Nephron progenitor cell (in vitro differentiated cells): ENCODE measurements at regions not wholly inside any gene's neighbourhood (a gene's known extent, or its start where the extent isn't known, plus 50 kb on each side); places are given as distances from the start of the nearest gene placed in this dataset.

Source experiments
- DNase-seq: peaks from one replicate; pipeline ENCODE4 v3.0.0; 2021
- H3K27ac Mint-ChIP-seq: 2 replicates; pipeline ENCODE4 v1.8.0; 2021; ENCODE audit warnings: mild to moderate bottlenecking, moderate library complexity, mixed read lengths
- H3K27me3 Mint-ChIP-seq: 2 replicates; pipeline ENCODE4 v1.8.0; 2021; ENCODE audit warnings: mild to moderate bottlenecking, low read depth, mixed read lengths; ENCODE audit not compliant: poor library complexity
- H3K36me3 Mint-ChIP-seq: 2 replicates; pipeline ENCODE4 v1.8.0; 2021; ENCODE audit warnings: low read depth, mixed read lengths
- H3K4me1 Mint-ChIP-seq: 2 replicates; pipeline ENCODE4 v1.8.0; 2021; ENCODE audit warnings: mixed read lengths
- H3K4me3 Mint-ChIP-seq: 2 replicates; pipeline ENCODE4 v1.8.0; 2021; ENCODE audit warnings: mild to moderate bottlenecking, moderate library complexity, mixed read lengths
- H3K9me3 Mint-ChIP-seq: 2 replicates; pipeline ENCODE4 v1.8.0; 2021; ENCODE audit warnings: mild to moderate bottlenecking, moderate library complexity, mixed read lengths
- CTCF ChIP-seq: fragments of 200-600 bp; sonication (generic); IDR thresholded peaks from 2 replicates; pipeline ENCODE4 v1.5.0; 2021; ENCODE audit warnings: antibody characterized with exemption

GRCh38 chr7:91771394-91771793, 109.1 kb downstream of the MTERF1 start:
- Mint-ChIP-seq H3K4me3 (no peak overlapping the region), H3K36me3 (no peaks in the 10 kb centered on the region), H3K9me3 (peaks cover 3% of the 10 kb centered on the region), H3K27ac (no peak overlapping the region), H3K27me3 (no peaks in the 10 kb centered on the region), H3K4me1 (no peaks in the 10 kb centered on the region)
- TF ChIP-seq CTCF = no peak
- no peak for DNase-seq

GRCh38 chr7:91771921-91772815, 108.3 kb downstream of the MTERF1 start:
- Mint-ChIP-seq H3K36me3 (no peaks in the 10 kb centered on the region), H3K27me3 (no peaks in the 10 kb centered on the region), H3K4me3 (no peak overlapping the region), H3K9me3 (no peaks in the 10 kb centered on the region), H3K27ac (no peak overlapping the region), H3K4me1 (no peaks in the 10 kb centered on the region)
- no peak for TF ChIP-seq CTCF
- no peak for DNase-seq

GRCh38 chr7:91776171-91776570, 104.3 kb downstream of the MTERF1 start:
- DNase-seq = no peak
- H3K36me3 Mint-ChIP-seq = no peaks in the 10 kb centered on the region
- H3K27ac Mint-ChIP-seq = no peak overlapping the region
- H3K27me3 Mint-ChIP-seq = no peaks in the 10 kb centered on the region
- no peaks in the 10 kb centered on the region for H3K4me1 Mint-ChIP-seq
- no peak for TF ChIP-seq CTCF
- H3K4me3 Mint-ChIP-seq = no peak overlapping the region
- no peaks in the 10 kb centered on the region for H3K9me3 Mint-ChIP-seq

- DNase-seq = no peak
- no peaks in the 10 kb centered on the region for H3K9me3 Mint-ChIP-seq
- no peaks in the 10 kb centered on the region for H3K4me1 Mint-ChIP-seq
- H3K36me3 Mint-ChIP-seq = no peaks in the 10 kb centered on the region
- no peaks in the 10 kb centered on the region for H3K27me3 Mint-ChIP-seq
- TF ChIP-seq CTCF = no peak
- H3K4me3 Mint-ChIP-seq = no peak overlapping the region
- no peak overlapping the region for H3K27ac Mint-ChIP-seq
Measured at GRCh38 chr7:91777522-91777921, 103.0 kb downstream of the MTERF1 start.

GRCh38 chr7:91778416-91778815, 102.1 kb downstream of the MTERF1 start:
- Mint-ChIP-seq H3K27me3 (peaks cover 3% of the 10 kb centered on the region), H3K36me3 (no peaks in the 10 kb centered on the region), H3K9me3 (no peaks in the 10 kb centered on the region), H3K4me1 (no peaks in the 10 kb centered on the region), H3K4me3 (no peak overlapping the region), H3K27ac (no peak overlapping the region)
- no peak for DNase-seq
- no peak for TF ChIP-seq CTCF

- Mint-ChIP-seq H3K27ac (no peak overlapping the region), H3K36me3 (no peaks in the 10 kb centered on the region), H3K4me1 (no peaks in the 10 kb centered on the region)
Measured at GRCh38 chr7:91780521-91780920, 100.0 kb downstream of the MTERF1 start.

More at GRCh38 chr7:91780521-91780920, 100.0 kb downstream of the MTERF1 start:
- DNase-seq = no peak
- Mint-ChIP-seq H3K4me3 (no peak overlapping the region), H3K27me3 (peaks cover 3% of the 10 kb centered on the region), H3K9me3 (no peaks in the 10 kb centered on the region)
- TF ChIP-seq CTCF = no peak
